Right atrium auricular region (tissue), 2 donors: ENCODE measurements at regions not wholly inside any gene's neighbourhood (a gene's known extent, or its start where the extent isn't known, plus 50 kb on each side); places are given as distances from the start of the nearest gene placed in this dataset.
A peak's percentile ranks its signal among the peaks of the same experiment; 100 is the strongest.
"Not testable (repeated sequence)": the region's sequence is repeated elsewhere in the genome, so short reads cannot be mapped to it uniquely, and the experiment has no call there.

Experiments
- DNase-seq: peaks from one replicate; pipeline ENCODE4 v3.0.0-alpha.2; 2019; ENCODE audit warnings: low spot score
- H3K27ac ChIP-seq, 2 donors: fragments of 200-600 bp; sonication (generic); 1 replicate in 1 of 2; 2 replicates in 1 of 2; pipeline ENCODE4 v1.5.1; 2016 to 2019
- H3K27me3 ChIP-seq, 2 donors: fragments of 200-600 bp; sonication (generic); one replicate each; pipeline versions ENCODE4 v1.5.1 to v1.6.0; 2017 to 2019
- H3K36me3 ChIP-seq: fragments of 200-600 bp; sonication (generic); one replicate; pipeline ENCODE4 v1.5.1; 2016
- H3K4me1 ChIP-seq, 2 donors: fragments of 200-600 bp; sonication (generic); one replicate each; pipeline versions ENCODE4 v1.5.1 to v1.6.0; 2017 to 2019
- H3K4me3 ChIP-seq, 2 donors: fragments of 200-600 bp; sonication (generic); 1 replicate in 1 of 2; 2 replicates in 1 of 2; pipeline ENCODE4 v1.5.1; 2017 to 2019; ENCODE audit warnings: mild to moderate bottlenecking in 1 of 2, moderate library complexity in 1 of 2
- H3K9me3 ChIP-seq, 2 donors: fragments of 200-600 bp; sonication (generic); one replicate each; pipeline ENCODE4 v1.5.1; 2019
- CTCF ChIP-seq, 2 donors: fragments of 200-600 bp; sonication (generic); IDR thresholded peaks; one replicate each; pipeline ENCODE4 v1.5.1; 2019; ENCODE audit warnings: antibody characterized with exemption in 2 of 2

DNA sequence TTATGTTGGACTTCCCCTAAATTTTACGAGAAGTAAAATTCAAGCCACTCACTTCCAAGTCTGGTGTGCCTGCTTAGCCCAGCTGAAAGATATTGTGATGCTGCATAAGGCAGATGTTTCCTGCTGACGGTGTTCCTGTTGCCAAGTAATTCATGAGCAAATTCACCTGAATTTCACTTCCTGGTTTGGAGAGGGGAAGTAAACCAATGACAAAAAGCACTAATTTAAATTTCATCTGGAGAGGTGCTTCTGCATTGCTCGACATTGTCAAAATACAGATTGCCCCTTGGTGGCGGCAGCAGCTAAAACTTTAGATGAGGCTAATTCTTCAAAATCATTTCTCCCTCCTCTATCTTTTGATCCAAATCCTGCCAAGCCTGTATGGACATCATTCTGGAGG, 281.1 kb downstream of the AACS start:
- no peaks in the 10 kb centered on the region for H3K27me3 ChIP-seq
- no peak overlapping the region for H3K4me3 ChIP-seq
- H3K4me1 ChIP-seq: no peaks in the 10 kb centered on the region
- DNase-seq: no peak
- H3K9me3 ChIP-seq: no peaks in the 10 kb centered on the region
- TF ChIP-seq CTCF (IDR thresholded peaks at IDR 0.05): no peak
- no peak overlapping the region for H3K27ac ChIP-seq
- H3K36me3 ChIP-seq: no peaks in the 10 kb centered on the region

DNA sequence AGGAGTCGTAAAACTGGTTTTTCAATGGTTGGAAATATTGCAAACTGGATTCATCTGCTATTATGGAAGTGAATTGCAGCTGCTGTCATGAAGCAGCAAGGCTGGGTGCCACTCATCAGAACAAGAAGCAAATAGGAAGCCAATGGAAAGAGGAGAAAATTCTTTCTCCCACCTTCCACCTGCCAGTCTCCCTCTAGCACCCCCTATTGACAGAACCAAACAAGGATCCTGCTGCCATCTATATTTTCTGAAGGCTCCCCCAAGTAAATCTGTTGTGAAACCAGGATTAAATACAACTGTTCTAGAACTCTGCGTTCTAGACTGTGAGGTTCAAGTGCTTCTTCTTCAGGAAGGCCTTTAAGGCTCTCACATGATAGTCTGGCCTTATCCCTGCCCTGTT, 286.6 kb downstream of the AACS start:
- Histone ChIP-seq H3K36me3 (no peaks in the 10 kb centered on the region), H3K4me1 (no peaks in the 10 kb centered on the region), H3K9me3 (peaks cover 0 to 8% of the 10 kb centered on the region in 2 donors), H3K27ac (no peak overlapping the region), H3K27me3 (no peaks in the 10 kb centered on the region), H3K4me3 (no peak overlapping the region)
- DNase-seq: no peak
- TF ChIP-seq CTCF (IDR thresholded peaks at IDR 0.05): no peak

DNA sequence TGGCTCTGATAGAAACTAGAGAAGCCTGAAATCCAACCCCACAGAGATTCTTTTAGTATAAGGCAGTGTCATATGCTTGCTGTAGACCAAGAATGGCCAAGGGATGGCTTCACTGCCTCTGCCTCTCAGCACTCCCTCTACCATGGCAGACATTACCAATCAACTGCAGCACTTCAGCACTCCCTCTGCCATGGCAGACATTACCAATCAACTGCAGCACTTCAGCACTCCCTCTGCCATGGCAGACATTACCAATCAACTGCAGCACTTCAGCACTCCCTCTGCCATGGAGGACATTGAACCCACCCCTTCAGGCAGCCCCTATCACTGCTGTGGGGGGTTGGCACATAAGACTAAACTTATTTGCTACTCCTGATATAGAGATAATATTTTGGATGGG, 287.8 kb downstream of the AACS start:
- H3K27ac ChIP-seq, H3K4me1 ChIP-seq, H3K27me3 ChIP-seq, H3K4me3 ChIP-seq, H3K36me3 ChIP-seq, H3K9me3 ChIP-seq: not testable (repeated sequence)
- peak; percentile 9 for DNase-seq

- no peak for TF ChIP-seq CTCF (IDR thresholded peaks at IDR 0.05)
- no peak overlapping the region for H3K4me3 ChIP-seq
- DNase-seq: no peak
Measured at GRCh38 chr12:125353871-125354270, 288.6 kb downstream of the AACS start.

DNA sequence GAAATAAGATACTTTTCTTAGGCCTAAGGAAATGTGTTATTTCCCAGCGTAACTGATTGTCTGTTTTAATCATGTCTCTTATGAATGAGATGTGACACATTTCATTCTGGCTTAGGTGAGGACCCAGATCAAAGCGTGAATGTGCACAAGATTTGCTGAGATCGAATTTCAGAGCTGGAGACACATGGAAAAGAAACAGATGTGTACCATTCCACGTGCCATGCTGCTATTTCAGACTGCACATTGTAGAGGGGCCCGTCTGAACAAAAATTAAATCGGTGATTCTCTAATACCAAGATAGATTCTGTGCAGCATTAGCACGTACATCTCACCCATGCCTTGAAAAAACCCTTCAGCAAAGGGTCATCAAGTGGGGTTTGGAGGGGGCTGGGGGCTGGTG, 290.4 kb downstream of the AACS start:
- no peak for TF ChIP-seq CTCF (IDR thresholded peaks at IDR 0.05)
- H3K27me3 ChIP-seq: no peaks in the 10 kb centered on the region
- H3K4me1 ChIP-seq: no peaks in the 10 kb centered on the region
- no peak for DNase-seq
- H3K9me3 ChIP-seq: peaks cover 0 to 8% of the 10 kb centered on the region in 2 donors
- H3K36me3 ChIP-seq: no peaks in the 10 kb centered on the region
- no peak overlapping the region for H3K27ac ChIP-seq
- no peak overlapping the region for H3K4me3 ChIP-seq

More at GRCh38 chr12:125353871-125354270, 288.6 kb downstream of the AACS start:
- Histone ChIP-seq H3K36me3 (no peaks in the 10 kb centered on the region), H3K9me3 (peaks cover 0 to 8% of the 10 kb centered on the region in 2 donors), H3K27me3 (no peaks in the 10 kb centered on the region), H3K27ac (no peak overlapping the region), H3K4me1 (no peaks in the 10 kb centered on the region)

GRCh38 chr12:125356111-125356510, 290.9 kb downstream of the AACS start:
- H3K27me3 ChIP-seq: no peaks in the 10 kb centered on the region
- H3K36me3 ChIP-seq: no peaks in the 10 kb centered on the region
- DNase-seq: no peak
- no peaks in the 10 kb centered on the region for H3K4me1 ChIP-seq
- no peak for TF ChIP-seq CTCF (IDR thresholded peaks at IDR 0.05)
- peaks cover 0 to 8% of the 10 kb centered on the region in 2 donors for H3K9me3 ChIP-seq
- no peak overlapping the region for H3K27ac ChIP-seq
- no peak overlapping the region for H3K4me3 ChIP-seq
